HepG2 (cell line): ENCODE measurements at regions not wholly inside any gene's neighbourhood (a gene's known extent, or its start where the extent isn't known, plus 50 kb on each side); places are given as distances from the start of the nearest gene placed in this dataset.

Experiments
- ATAC-seq: fragments of 200-7000 bp; cut with Tn5 transposase; 3 replicates; pipeline ENCODE4 v1.9.1; 2020; ENCODE audit warnings: mild to moderate bottlenecking, moderate library complexity
- BruUV-seq: library from RNA; stranded (reverse); fragments of 400-500 nt; replicated peaks from 2 replicates; lab custom pipeline; 2021; lab: Mats Ljungman, UMichigan
- CTCF ChIA-PET: fragments of 300-600 bp; formaldehyde crosslinking; extraction: SDS; loops from one replicate; lab custom pipeline; 2021; ENCODE audit warnings: low total read pairs, inconsistent platforms, low intra/inter-chr PET ratio; lab: Yijun Ruan, JAX
- POLR2A ChIA-PET: fragments of 350-600 bp; sonication (Branson Sonifier 250); formaldehyde crosslinking; loops from one replicate; lab custom pipeline; 2020; ENCODE audit warnings: antibody characterized with exemption, inconsistent platforms; lab: Yijun Ruan, JAX
- DNase-seq: peaks from one replicate; pipeline ENCODE4 v3.0.0-alpha.2; 2015; ENCODE audit warnings: low spot score
- FAIRE-seq: peaks from 3 replicates; lab custom pipeline; 2011; peaks lifted over from hg19 to GRCh38; lab: Jason Lieb, UNC
- H2AFZ ChIP-seq: one replicate; pipeline ENCODE4 v1.6.1; 2011; ENCODE audit warnings: low read length, inconsistent platforms
- H3K27ac ChIP-seq: fragments of 300-600 bp; 3 replicates; pipeline ENCODE4 v1.8.0; 2011; ENCODE audit warnings: mixed run types, mild to moderate bottlenecking, mixed read lengths, low read length, inconsistent platforms; ENCODE audit not compliant: insufficient read depth; ENCODE audit errors: extremely low read length
- H3K27me3 ChIP-seq, 2 experiments: fragments of 200-600 bp in 1 of 2; 2 replicates in 1 of 2; 3 replicates in 1 of 2; pipeline versions ENCODE4 v1.6.0 to v1.8.0; 2011; ENCODE audit warnings: low read length in 2 of 2, mild to moderate bottlenecking in 2 of 2, moderate library complexity in 2 of 2, inconsistent platforms in 1 of 2; ENCODE audit not compliant: insufficient read depth in 2 of 2, control insufficient read depth in 1 of 2
- H3K36me3 ChIP-seq, 2 experiments: fragments of 200-600 bp in 1 of 2; replicated peaks in 1 of 2; 2 replicates in 1 of 2; 3 replicates in 1 of 2; pipeline versions ENCODE4 v1.5.1 to v1.8.0; 2011; ENCODE audit warnings: low read length in 2 of 2, inconsistent platforms in 1 of 2; ENCODE audit not compliant: insufficient read depth in 2 of 2, control insufficient read depth in 1 of 2
- H3K4me1 ChIP-seq: 2 replicates; pipeline ENCODE4 v1.5.1; 2012; ENCODE audit warnings: low read length, inconsistent platforms; ENCODE audit not compliant: insufficient read depth
- H3K4me2 ChIP-seq: 2 replicates; pipeline ENCODE4 v1.6.0; 2011; ENCODE audit warnings: low read depth, low read length, inconsistent platforms
- H3K4me3 ChIP-seq, 3 experiments: fragments of 200-600 bp in 1 of 3; sonication (generic), shearing (Covaris generic) in 1 of 3; replicated peaks in 1 of 3; 2 replicates each; pipeline ENCODE4 v1.5.1; 2011 to 2016; ENCODE audit warnings: low read length in 3 of 3, inconsistent platforms in 2 of 3, low read depth in 2 of 3, mild to moderate bottlenecking in 2 of 3, control low read depth in 1 of 3, mixed read lengths in 1 of 3; ENCODE audit not compliant: insufficient read depth in 1 of 3
- H3K79me2 ChIP-seq: one replicate; pipeline ENCODE4 v1.6.1; 2011; ENCODE audit warnings: low read length, inconsistent platforms; ENCODE audit not compliant: insufficient read depth
- H3K9ac ChIP-seq: 2 replicates; pipeline ENCODE4 v1.6.0; 2011; ENCODE audit warnings: mild to moderate bottlenecking, low read depth, low read length, inconsistent platforms; ENCODE audit not compliant: insufficient read depth
- H3K9me3 ChIP-seq: 2 replicates; pipeline ENCODE4 v1.5.1; 2012; ENCODE audit warnings: mild to moderate bottlenecking, low read length
- H4K20me1 ChIP-seq: 2 replicates; pipeline ENCODE4 v1.6.0; 2011; ENCODE audit warnings: inconsistent platforms, mild to moderate bottlenecking, low read length, moderate library complexity; ENCODE audit not compliant: insufficient read depth
- CBX2 ChIP-seq, 2 experiments: fragments of 200-600 bp in 1 of 2; sonication (generic); formaldehyde crosslinking in 1 of 2; IDR thresholded peaks; 2 replicates each; pipeline versions ENCODE4 v1.7.0 to v1.8.1; 2018 to 2022; ENCODE audit warnings: low read depth in 2 of 2, low read length in 1 of 2, mild to moderate bottlenecking in 1 of 2, missing genetic modification reagents in 1 of 2
- DRAP1 ChIP-seq: IDR thresholded peaks from 2 replicates; pipeline ENCODE4 v1.6.1; 2016; ENCODE audit warnings: missing genetic modification reagents, missing compliant biosample characterization
- EED ChIP-seq: sonication (generic); formaldehyde crosslinking; IDR thresholded peaks from 2 replicates; pipeline ENCODE4 v1.5.0; 2020; ENCODE audit warnings: mild to moderate bottlenecking, missing genetic modification reagents
- ETS1 ChIP-seq: sonication (generic); formaldehyde crosslinking; IDR thresholded peaks from 2 replicates; pipeline ENCODE4 v1.4.0; 2020; ENCODE audit warnings: missing genetic modification reagents
- GPBP1L1 ChIP-seq: sonication (generic); formaldehyde crosslinking; IDR thresholded peaks from 2 replicates; pipeline ENCODE4 v1.5.0; 2020; ENCODE audit warnings: mild to moderate bottlenecking, missing genetic modification reagents
- KAT7 ChIP-seq: IDR thresholded peaks from 2 replicates; pipeline ENCODE4 v1.6.1; 2018; ENCODE audit warnings: borderline replicate concordance, missing compliant biosample characterization
- MAFF ChIP-seq: IDR thresholded peaks from 2 replicates; pipeline ENCODE4 v1.6.1; 2011; ENCODE audit warnings: low read depth, low read length, improper control_type of control experiment
- MXI1 ChIP-seq: IDR thresholded peaks from 3 replicates; pipeline ENCODE4 v1.6.1; 2012; ENCODE audit warnings: low read depth, low read length, inconsistent platforms, borderline replicate concordance
- ZMAT3 ChIP-seq: sonication (generic); formaldehyde crosslinking; conservative IDR thresholded peaks from 2 replicates; pipeline ENCODE4 v1.7.0; 2021; ENCODE audit warnings: missing genetic modification reagents
- ZNF30 ChIP-seq: sonication (generic); formaldehyde crosslinking; IDR thresholded peaks from 2 replicates; pipeline ENCODE4 v1.5.0; 2020; ENCODE audit warnings: mild to moderate bottlenecking, missing genetic modification reagents
- ZNF430 ChIP-seq: sonication (generic); formaldehyde crosslinking; IDR thresholded peaks from 2 replicates; pipeline ENCODE4 v1.9.0; 2021; ENCODE audit warnings: mild to moderate bottlenecking, missing genetic modification reagents
- ZNF441 ChIP-seq: sonication (generic); formaldehyde crosslinking; IDR thresholded peaks from 2 replicates; pipeline ENCODE4 v1.7.0; 2021; ENCODE audit warnings: missing genetic modification reagents, borderline replicate concordance
- ZNF484 ChIP-seq: sonication (generic); formaldehyde crosslinking; IDR thresholded peaks from 2 replicates; pipeline ENCODE4 v1.5.1; 2020; ENCODE audit warnings: mild to moderate bottlenecking, low read depth, missing genetic modification reagents, borderline replicate concordance
- ZNF530 ChIP-seq: sonication (generic); formaldehyde crosslinking; IDR thresholded peaks from 2 replicates; pipeline ENCODE4 v1.5.0; 2020; ENCODE audit warnings: low read depth, mild to moderate bottlenecking, missing genetic modification reagents
- ZNF629 ChIP-seq: sonication (generic); formaldehyde crosslinking; conservative IDR thresholded peaks from 2 replicates; pipeline ENCODE4 v1.5.0; 2020; ENCODE audit warnings: missing genetic modification reagents
- ZNF687 ChIP-seq: sonication (generic); formaldehyde crosslinking; IDR thresholded peaks from 2 replicates; pipeline ENCODE4 v1.5.1; 2020; ENCODE audit warnings: mild to moderate bottlenecking, missing genetic modification reagents, moderate library complexity
- ZNF749 ChIP-seq: sonication (generic); formaldehyde crosslinking; IDR thresholded peaks from 2 replicates; pipeline ENCODE4 v1.8.0; 2022; ENCODE audit warnings: mild to moderate bottlenecking, missing genetic modification reagents, moderate library complexity, borderline replicate concordance
- WGBS: methylation state at CpG from one replicate; pipeline ENCODE4 v1.1.6; 2017; ENCODE audit warnings: low lambda C conversion rate; 5-methylcytosine and 5-hydroxymethylcytosine counted together
- in situ Hi-C: cut with HindIII; loops from 2 replicates; pipeline ENCODE4 v1.10.0; 2017; ENCODE audit warnings: low pct_unique_long_range_greater_than_20kb; ENCODE audit not compliant: extremely low pct_ligation_motif_present
- intact Hi-C: fragments of 100-400 bp; cut with micrococcal nuclease; formaldehyde crosslinking; loops from one replicate; pipeline ENCODE4 v1.10.0; 2022; ENCODE audit not compliant: unreplicated experiment

GRCh38 chr9:96177005-96177718, 124.8 kb downstream of the HSD17B3 start:
- in situ Hi-C loops (no loop called here), intact Hi-C loops (no loop called here)
- H3K27ac ChIP-seq, result no peak overlapping the region
- CTCF ChIA-PET, result no interaction called here
- no peaks in the 10 kb centered on the region for H3K79me2 ChIP-seq
- H4K20me1 ChIP-seq, result no peaks in the 10 kb centered on the region
- 23% methylated on average over 9 of the region's 10 CpGs for WGBS
- no peaks in the 10 kb centered on the region for H3K9me3 ChIP-seq
- peaks cover 23% of the 10 kb centered on the region for H3K4me1 ChIP-seq
- peak; percentile 54 for ATAC-seq
- TF ChIP-seq ETS1 (CRISPR knock-in tag), result no peak
- no peak for TF ChIP-seq ZNF687
- TF ChIP-seq KAT7 (CRISPR knock-in tag), result no peak
- TF ChIP-seq EED (CRISPR knock-in tag), result no peak
- no peak for TF ChIP-seq ZNF530 (CRISPR knock-in tag)
- TF ChIP-seq DRAP1 (CRISPR knock-in tag), result no peak
- no peak for TF ChIP-seq MAFF
- no peak for TF ChIP-seq CBX2 (IDR thresholded peaks at IDR 0.05; ENCODE audit: low read depth, low read length)
- no peak for TF ChIP-seq CBX2 (CRISPR knock-in tag; IDR thresholded peaks at IDR 0.05; ENCODE audit: low read depth)
- TF ChIP-seq ZNF441 (CRISPR knock-in tag), result no peak
- TF ChIP-seq ZNF629 (CRISPR knock-in tag), result no peak
- no peak for TF ChIP-seq MXI1
- TF ChIP-seq ZMAT3 (CRISPR knock-in tag), result no peak
- TF ChIP-seq ZNF484 (CRISPR knock-in tag), result no peak
- TF ChIP-seq ZNF30 (CRISPR knock-in tag), result no peak
- TF ChIP-seq GPBP1L1 (CRISPR knock-in tag), result no peak
- TF ChIP-seq ZNF749 (CRISPR knock-in tag), result no peak
- no peak for TF ChIP-seq ZNF430 (CRISPR knock-in tag)
- TF ChIP-seq, all 625 proteins: peak for 0
- POLR2A ChIA-PET, result no interaction called here
- no peak overlapping the region for H2AFZ ChIP-seq
- H3K4me2 ChIP-seq, result no peak overlapping the region
- no peak for DNase-seq
- no peak for FAIRE-seq
- no peaks in the 10 kb centered on the region for H3K36me3 ChIP-seq
- H3K4me3 ChIP-seq, result no peak overlapping the region
- BruUV-seq, result no TSS peak
- peaks cover 1 to 27% of the 10 kb centered on the region in 2 experiments; a peak in 3 of 5 replicates for H3K27me3 ChIP-seq
- H3K9ac ChIP-seq, result no peak overlapping the region
